HCT116 (cell line): ENCODE measurements at regions not wholly inside any gene's neighbourhood (a gene's known extent, or its start where the extent isn't known, plus 50 kb on each side); places are given as distances from the start of the nearest gene placed in this dataset.

ENCODE experiments used
- CTCF ChIP-seq, 3 experiments: fragments of 200-600 bp in 1 of 3; sonication (generic) in 1 of 3; IDR thresholded peaks in 2 of 3; conservative IDR thresholded peaks in 1 of 3; 2 replicates each; pipeline ENCODE4 v1.5.1; 2012 to 2017; ENCODE audit warnings: low read depth in 2 of 3, low read length in 2 of 3, antibody characterized with exemption in 1 of 3, borderline replicate concordance in 1 of 3, control low read depth in 1 of 3, mild to moderate bottlenecking in 1 of 3, mixed read lengths in 1 of 3, mixed run types in 1 of 3, moderate library complexity in 1 of 3; ENCODE audit not compliant: insufficient read depth in 1 of 3
- EGR1 ChIP-seq: IDR thresholded peaks from 2 replicates; pipeline ENCODE4 v1.6.1; 2012; ENCODE audit warnings: low read depth
- POLR2AphosphoS5 ChIP-seq: IDR thresholded peaks from 2 replicates; pipeline ENCODE4 v1.6.1; 2011; ENCODE audit warnings: mild to moderate bottlenecking, low read depth, low read length, moderate library complexity

GRCh38 chr3:8341821-8342247 is 159.8 kb upstream of the LMCD1 start:
- TF ChIP-seq CTCF (IDR thresholded peaks at IDR 0.05 in 2 of 3, conservative IDR thresholded peaks at IDR 0.05 in 1 of 3; ENCODE audit: borderline replicate concordance in 1 of 3, insufficient read depth in 1 of 3, low read depth in 2 of 3, low read length in 2 of 3) (no peak), POLR2AphosphoS5 (no peak), EGR1 (no peak)
